ENCODE measurements at regions not wholly inside any gene's neighbourhood (a gene's known extent, or its start where the extent isn't known, plus 50 kb on each side); places are given as distances from the start of the nearest gene placed in this dataset.

GRCh38 chr4:67080046-67080557 is 465.2 kb downstream of the CENPC start:
- no peak overlapping the region for H3K4me3 ChIP-seq (ENCODE audit: low read length)
- peak; percentile 40 for DNase-seq (ENCODE audit: low read depth)
- TF ChIP-seq CTCF (conservative IDR thresholded peaks at IDR 0.05; ENCODE audit: low read depth, low read length) = no peak

- peak; percentile 42 for DNase-seq (ENCODE audit: low read depth)
- H3K4me3 ChIP-seq (ENCODE audit: low read length) = no peak overlapping the region
- TF ChIP-seq CTCF (conservative IDR thresholded peaks at IDR 0.05; ENCODE audit: low read depth, low read length) = no peak
These were observed 473.7 kb downstream of the CENPC start for GRCh38 chr4:67071641-67072040.

- no peak for TF ChIP-seq CTCF (conservative IDR thresholded peaks at IDR 0.05; ENCODE audit: low read depth, low read length)
- H3K4me3 ChIP-seq (ENCODE audit: low read length) = no peak overlapping the region
- no peak for DNase-seq (ENCODE audit: low read depth)
These were observed 490.0 kb downstream of the CENPC start for GRCh38 chr4:67055319-67055718.

GRCh38 chr4:67054896-67055295 is 490.4 kb downstream of the CENPC start:
- no peak for TF ChIP-seq CTCF (conservative IDR thresholded peaks at IDR 0.05; ENCODE audit: low read depth, low read length)
- DNase-seq (ENCODE audit: low read depth) = no peak
- no peak overlapping the region for H3K4me3 ChIP-seq (ENCODE audit: low read length)

- DNase-seq (ENCODE audit: low read depth) = no peak
- no peak overlapping the region for H3K4me3 ChIP-seq (ENCODE audit: low read length)
- no peak for TF ChIP-seq CTCF (conservative IDR thresholded peaks at IDR 0.05; ENCODE audit: low read depth, low read length)
These were observed 492.3 kb downstream of the CENPC start for GRCh38 chr4:67052814-67053675.

- no peak for TF ChIP-seq CTCF (conservative IDR thresholded peaks at IDR 0.05; ENCODE audit: low read depth, low read length)
- DNase-seq (ENCODE audit: low read depth) = no peak
- H3K4me3 ChIP-seq (ENCODE audit: low read length) = no peak overlapping the region
These were observed 494.1 kb downstream of the CENPC start for GRCh38 chr4:67051000-67051789.

Measured in retinal pigment epithelial cell (primary cell).